HepG2 (cell line): ENCODE measurements at regions not wholly inside any gene's neighbourhood (a gene's known extent, or its start where the extent isn't known, plus 50 kb on each side); places are given as distances from the start of the nearest gene placed in this dataset.

Experiments
- ATAC-seq: fragments of 200-7000 bp; cut with Tn5 transposase; 3 replicates; pipeline ENCODE4 v1.9.1; 2020; ENCODE audit warnings: mild to moderate bottlenecking, moderate library complexity
- BruUV-seq: library from RNA; stranded (reverse); fragments of 400-500 nt; replicated peaks from 2 replicates; lab custom pipeline; 2021; lab: Mats Ljungman, UMichigan
- CTCF ChIA-PET: fragments of 300-600 bp; formaldehyde crosslinking; extraction: SDS; loops from one replicate; lab custom pipeline; 2021; ENCODE audit warnings: low total read pairs, inconsistent platforms, low intra/inter-chr PET ratio; lab: Yijun Ruan, JAX
- POLR2A ChIA-PET: fragments of 350-600 bp; sonication (Branson Sonifier 250); formaldehyde crosslinking; loops from one replicate; lab custom pipeline; 2020; ENCODE audit warnings: antibody characterized with exemption, inconsistent platforms; lab: Yijun Ruan, JAX
- DNase-seq: peaks from one replicate; pipeline ENCODE4 v3.0.0-alpha.2; 2015; ENCODE audit warnings: low spot score
- FAIRE-seq: peaks from 3 replicates; lab custom pipeline; 2011; peaks lifted over from hg19 to GRCh38; lab: Jason Lieb, UNC
- H2AFZ ChIP-seq: one replicate; pipeline ENCODE4 v1.6.1; 2011; ENCODE audit warnings: low read length, inconsistent platforms
- H3K27ac ChIP-seq: fragments of 300-600 bp; 3 replicates; pipeline ENCODE4 v1.8.0; 2011; ENCODE audit warnings: mixed run types, mild to moderate bottlenecking, mixed read lengths, low read length, inconsistent platforms; ENCODE audit not compliant: insufficient read depth; ENCODE audit errors: extremely low read length
- H3K27me3 ChIP-seq, 2 experiments: fragments of 200-600 bp in 1 of 2; 2 replicates in 1 of 2; 3 replicates in 1 of 2; pipeline versions ENCODE4 v1.6.0 to v1.8.0; 2011; ENCODE audit warnings: low read length in 2 of 2, mild to moderate bottlenecking in 2 of 2, moderate library complexity in 2 of 2, inconsistent platforms in 1 of 2; ENCODE audit not compliant: insufficient read depth in 2 of 2, control insufficient read depth in 1 of 2
- H3K36me3 ChIP-seq, 2 experiments: fragments of 200-600 bp in 1 of 2; replicated peaks in 1 of 2; 2 replicates in 1 of 2; 3 replicates in 1 of 2; pipeline versions ENCODE4 v1.5.1 to v1.8.0; 2011; ENCODE audit warnings: low read length in 2 of 2, inconsistent platforms in 1 of 2; ENCODE audit not compliant: insufficient read depth in 2 of 2, control insufficient read depth in 1 of 2
- H3K4me1 ChIP-seq: 2 replicates; pipeline ENCODE4 v1.5.1; 2012; ENCODE audit warnings: low read length, inconsistent platforms; ENCODE audit not compliant: insufficient read depth
- H3K4me2 ChIP-seq: 2 replicates; pipeline ENCODE4 v1.6.0; 2011; ENCODE audit warnings: low read depth, low read length, inconsistent platforms
- H3K4me3 ChIP-seq, 3 experiments: fragments of 200-600 bp in 1 of 3; sonication (generic), shearing (Covaris generic) in 1 of 3; replicated peaks in 1 of 3; 2 replicates each; pipeline ENCODE4 v1.5.1; 2011 to 2016; ENCODE audit warnings: low read length in 3 of 3, inconsistent platforms in 2 of 3, low read depth in 2 of 3, mild to moderate bottlenecking in 2 of 3, control low read depth in 1 of 3, mixed read lengths in 1 of 3; ENCODE audit not compliant: insufficient read depth in 1 of 3
- H3K79me2 ChIP-seq: one replicate; pipeline ENCODE4 v1.6.1; 2011; ENCODE audit warnings: low read length, inconsistent platforms; ENCODE audit not compliant: insufficient read depth
- H3K9ac ChIP-seq: 2 replicates; pipeline ENCODE4 v1.6.0; 2011; ENCODE audit warnings: mild to moderate bottlenecking, low read depth, low read length, inconsistent platforms; ENCODE audit not compliant: insufficient read depth
- H3K9me3 ChIP-seq: 2 replicates; pipeline ENCODE4 v1.5.1; 2012; ENCODE audit warnings: mild to moderate bottlenecking, low read length
- H4K20me1 ChIP-seq: 2 replicates; pipeline ENCODE4 v1.6.0; 2011; ENCODE audit warnings: inconsistent platforms, mild to moderate bottlenecking, low read length, moderate library complexity; ENCODE audit not compliant: insufficient read depth
- SIN3A ChIP-seq: IDR thresholded peaks from 2 replicates; pipeline ENCODE4 v1.6.1; 2011; ENCODE audit warnings: low read depth, mild to moderate bottlenecking, control low read depth, low read length, borderline replicate concordance
- ZMYM3 ChIP-seq: sonication (generic); formaldehyde crosslinking; IDR thresholded peaks from 2 replicates; pipeline ENCODE4 v1.5.1; 2020; ENCODE audit warnings: mild to moderate bottlenecking, missing genetic modification reagents
- ZNF143 ChIP-seq: sonication (generic); formaldehyde crosslinking; IDR thresholded peaks from 2 replicates; pipeline ENCODE4 v1.4.0; 2020; ENCODE audit warnings: missing genetic modification reagents
- ZNF367 ChIP-seq: sonication (generic); formaldehyde crosslinking; IDR thresholded peaks from 2 replicates; pipeline ENCODE4 v1.4.0; 2020; ENCODE audit warnings: missing genetic modification reagents, borderline replicate concordance
- ZNF432 ChIP-seq: sonication (generic); formaldehyde crosslinking; IDR thresholded peaks from 2 replicates; pipeline ENCODE4 v1.5.0; 2020; ENCODE audit warnings: missing genetic modification reagents, mild to moderate bottlenecking, borderline replicate concordance
- WGBS: methylation state at CpG from one replicate; pipeline ENCODE4 v1.1.6; 2017; ENCODE audit warnings: low lambda C conversion rate; 5-methylcytosine and 5-hydroxymethylcytosine counted together
- in situ Hi-C: cut with HindIII; loops from 2 replicates; pipeline ENCODE4 v1.10.0; 2017; ENCODE audit warnings: low pct_unique_long_range_greater_than_20kb; ENCODE audit not compliant: extremely low pct_ligation_motif_present
- intact Hi-C: fragments of 100-400 bp; cut with micrococcal nuclease; formaldehyde crosslinking; loops from one replicate; pipeline ENCODE4 v1.10.0; 2022; ENCODE audit not compliant: unreplicated experiment
- TF ChIP-seq, protein P1 (sequence below): sonication (generic); formaldehyde crosslinking; IDR thresholded peaks from 2 replicates; pipeline ENCODE4 v1.5.1; 2020; ENCODE audit warnings: missing genetic modification reagents, mild to moderate bottlenecking, borderline replicate concordance
- TF ChIP-seq, protein P2 (sequence below): sonication (generic); formaldehyde crosslinking; IDR thresholded peaks from 2 replicates; pipeline ENCODE4 v1.4.0; 2020; ENCODE audit warnings: missing genetic modification reagents, borderline replicate concordance

DNA sequence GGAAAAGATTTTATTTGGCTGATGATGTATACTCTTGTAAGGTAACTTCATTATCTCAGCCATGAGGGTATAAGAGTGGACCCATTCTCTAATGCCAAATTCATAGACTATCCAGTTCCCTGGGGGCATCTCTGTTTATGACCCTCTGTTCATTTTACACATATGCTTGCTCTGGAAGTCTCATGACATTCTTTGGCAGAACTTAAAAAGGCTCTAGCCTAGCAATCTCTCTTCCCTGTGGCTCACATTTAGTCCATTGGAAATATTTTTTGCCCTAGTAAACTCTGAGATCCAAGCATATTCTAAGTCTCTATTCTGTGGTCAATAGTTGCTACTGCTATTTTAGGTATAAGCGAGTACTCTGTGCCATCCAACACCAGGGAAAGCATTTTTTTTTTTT lies 1201.8 kb upstream of the ZEB2 start:
- ATAC-seq (no peak), DNase-seq (no peak), FAIRE-seq (no peak)
- H3K9ac ChIP-seq = no peak overlapping the region
- POLR2A ChIA-PET = no interaction called here
- H3K4me2 ChIP-seq = no peak overlapping the region
- CTCF ChIA-PET = no interaction called here
- no peak overlapping the region for H3K4me3 ChIP-seq
- H4K20me1 ChIP-seq = no peaks in the 10 kb centered on the region
- no peaks in the 10 kb centered on the region for H3K4me1 ChIP-seq
- BruUV-seq = no TSS peak
- H3K79me2 ChIP-seq = no peaks in the 10 kb centered on the region
- 24% methylated on average over 1 of the region's 1 CpG for WGBS
- in situ Hi-C loops (no loop called here), intact Hi-C loops (no loop called here)
- no peaks in the 10 kb centered on the region for H3K27me3 ChIP-seq
- no peak overlapping the region for H2AFZ ChIP-seq
- no peaks in the 10 kb centered on the region for H3K9me3 ChIP-seq
- no peak overlapping the region for H3K27ac ChIP-seq
- TF ChIP-seq ZNF367 (no peak), ZNF143 (CRISPR knock-in tag) (no peak), ZNF432 (CRISPR knock-in tag) (no peak), ZMYM3 (CRISPR knock-in tag) (no peak), SIN3A (no peak)
- TF ChIP-seq, protein P1, sequence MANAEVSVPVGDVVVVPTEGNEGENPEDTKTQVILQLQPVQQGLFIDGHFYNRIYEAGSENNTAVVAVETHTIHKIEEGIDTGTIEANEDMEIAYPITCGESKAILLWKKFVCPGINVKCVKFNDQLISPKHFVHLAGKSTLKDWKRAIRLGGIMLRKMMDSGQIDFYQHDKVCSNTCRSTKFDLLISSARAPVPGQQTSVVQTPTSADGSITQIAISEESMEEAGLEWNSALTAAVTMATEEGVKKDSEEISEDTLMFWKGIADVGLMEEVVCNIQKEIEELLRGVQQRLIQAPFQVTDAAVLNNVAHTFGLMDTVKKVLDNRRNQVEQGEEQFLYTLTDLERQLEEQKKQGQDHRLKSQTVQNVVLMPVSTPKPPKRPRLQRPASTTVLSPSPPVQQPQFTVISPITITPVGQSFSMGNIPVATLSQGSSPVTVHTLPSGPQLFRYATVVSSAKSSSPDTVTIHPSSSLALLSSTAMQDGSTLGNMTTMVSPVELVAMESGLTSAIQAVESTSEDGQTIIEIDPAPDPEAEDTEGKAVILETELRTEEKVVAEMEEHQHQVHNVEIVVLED (CRISPR knock-in tag) = no peak
- TF ChIP-seq, protein P2, sequence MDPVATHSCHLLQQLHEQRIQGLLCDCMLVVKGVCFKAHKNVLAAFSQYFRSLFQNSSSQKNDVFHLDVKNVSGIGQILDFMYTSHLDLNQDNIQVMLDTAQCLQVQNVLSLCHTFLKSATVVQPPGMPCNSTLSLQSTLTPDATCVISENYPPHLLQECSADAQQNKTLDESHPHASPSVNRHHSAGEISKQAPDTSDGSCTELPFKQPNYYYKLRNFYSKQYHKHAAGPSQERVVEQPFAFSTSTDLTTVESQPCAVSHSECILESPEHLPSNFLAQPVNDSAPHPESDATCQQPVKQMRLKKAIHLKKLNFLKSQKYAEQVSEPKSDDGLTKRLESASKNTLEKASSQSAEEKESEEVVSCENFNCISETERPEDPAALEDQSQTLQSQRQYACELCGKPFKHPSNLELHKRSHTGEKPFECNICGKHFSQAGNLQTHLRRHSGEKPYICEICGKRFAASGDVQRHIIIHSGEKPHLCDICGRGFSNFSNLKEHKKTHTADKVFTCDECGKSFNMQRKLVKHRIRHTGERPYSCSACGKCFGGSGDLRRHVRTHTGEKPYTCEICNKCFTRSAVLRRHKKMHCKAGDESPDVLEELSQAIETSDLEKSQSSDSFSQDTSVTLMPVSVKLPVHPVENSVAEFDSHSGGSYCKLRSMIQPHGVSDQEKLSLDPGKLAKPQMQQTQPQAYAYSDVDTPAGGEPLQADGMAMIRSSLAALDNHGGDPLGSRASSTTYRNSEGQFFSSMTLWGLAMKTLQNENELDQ (CRISPR knock-in tag) = no peak
- no peaks in the 10 kb centered on the region for H3K36me3 ChIP-seq
